ENCODE measurements at regions not wholly inside any gene's neighbourhood (a gene's known extent, or its start where the extent isn't known, plus 50 kb on each side); places are given as distances from the start of the nearest gene placed in this dataset.

DNA sequence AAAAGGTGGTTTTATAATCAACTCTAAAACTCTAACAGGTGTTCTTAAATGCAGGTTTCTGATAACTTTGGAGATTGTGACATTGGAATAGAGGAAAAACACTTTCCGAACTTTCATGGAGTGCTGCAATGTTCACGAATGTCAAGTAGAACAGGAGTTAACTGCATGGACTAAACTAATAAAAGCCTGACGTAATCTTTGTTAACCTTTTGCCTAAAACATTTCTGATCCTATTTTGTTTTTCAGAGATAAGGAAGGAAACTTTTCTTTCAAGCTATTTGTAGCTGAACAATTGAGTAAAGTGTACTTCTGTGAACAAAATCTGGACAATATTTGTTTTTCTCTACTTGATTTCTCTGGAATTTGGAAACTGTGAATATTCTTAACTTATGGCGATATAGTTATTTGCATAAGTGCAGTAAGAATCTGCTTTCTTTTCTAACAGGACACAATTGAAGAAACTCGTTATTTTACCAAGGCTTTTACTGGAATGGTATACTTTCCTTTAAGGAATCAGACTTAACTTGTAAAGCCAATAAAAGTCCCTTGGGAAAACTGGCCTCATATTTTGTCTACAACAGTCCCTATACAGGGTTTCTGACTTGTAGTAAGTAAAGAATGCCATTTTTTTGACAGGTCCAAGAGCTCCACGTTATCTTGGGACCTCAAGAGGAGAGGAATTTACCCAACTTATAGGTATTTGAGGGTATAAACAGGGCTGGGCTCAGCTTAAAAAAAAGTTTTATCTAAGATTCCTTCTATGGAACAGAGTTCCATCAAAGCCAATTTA lies 154.7 kb downstream of the NXNL2 start:
- DNase-seq (ENCODE audit: low read depth in 2 of 2): no peak
- TF ChIP-seq, protein P1, sequence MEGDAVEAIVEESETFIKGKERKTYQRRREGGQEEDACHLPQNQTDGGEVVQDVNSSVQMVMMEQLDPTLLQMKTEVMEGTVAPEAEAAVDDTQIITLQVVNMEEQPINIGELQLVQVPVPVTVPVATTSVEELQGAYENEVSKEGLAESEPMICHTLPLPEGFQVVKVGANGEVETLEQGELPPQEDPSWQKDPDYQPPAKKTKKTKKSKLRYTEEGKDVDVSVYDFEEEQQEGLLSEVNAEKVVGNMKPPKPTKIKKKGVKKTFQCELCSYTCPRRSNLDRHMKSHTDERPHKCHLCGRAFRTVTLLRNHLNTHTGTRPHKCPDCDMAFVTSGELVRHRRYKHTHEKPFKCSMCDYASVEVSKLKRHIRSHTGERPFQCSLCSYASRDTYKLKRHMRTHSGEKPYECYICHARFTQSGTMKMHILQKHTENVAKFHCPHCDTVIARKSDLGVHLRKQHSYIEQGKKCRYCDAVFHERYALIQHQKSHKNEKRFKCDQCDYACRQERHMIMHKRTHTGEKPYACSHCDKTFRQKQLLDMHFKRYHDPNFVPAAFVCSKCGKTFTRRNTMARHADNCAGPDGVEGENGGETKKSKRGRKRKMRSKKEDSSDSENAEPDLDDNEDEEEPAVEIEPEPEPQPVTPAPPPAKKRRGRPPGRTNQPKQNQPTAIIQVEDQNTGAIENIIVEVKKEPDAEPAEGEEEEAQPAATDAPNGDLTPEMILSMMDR (IDR thresholded peaks at IDR 0.05; ENCODE audit: low read depth, low read length): no peak
- H3K4me3 ChIP-seq (replicated peaks in 1 of 2; ENCODE audit: low read depth in 2 of 2, low read length in 2 of 2): no peak overlapping the region

DNA sequence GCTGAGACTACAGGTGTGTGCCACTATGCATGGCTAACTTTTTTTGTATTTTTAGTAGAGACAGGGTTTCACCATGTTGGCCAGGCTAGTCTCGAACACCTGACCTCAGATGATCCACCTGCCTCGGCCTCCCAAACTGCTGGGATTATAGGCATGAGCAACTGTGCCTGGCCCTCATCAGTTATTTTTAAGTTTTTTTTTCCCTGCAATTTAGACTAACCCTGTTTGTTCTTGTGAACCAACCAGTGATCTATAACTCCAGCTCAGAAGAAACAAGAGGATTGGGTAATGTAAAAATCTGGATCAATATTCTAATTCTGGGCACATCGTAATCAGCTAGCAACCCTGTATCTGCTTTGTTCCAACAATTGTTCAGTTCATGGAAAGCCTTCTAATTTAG lies 155.7 kb downstream of the NXNL2 start:
- DNase-seq (ENCODE audit: low read depth in 2 of 2): no peak
- H3K4me3 ChIP-seq (replicated peaks in 1 of 2; ENCODE audit: low read depth in 2 of 2, low read length in 2 of 2): no peak overlapping the region
- TF ChIP-seq, protein P1 (IDR thresholded peaks at IDR 0.05; ENCODE audit: low read depth, low read length): no peak

DNA sequence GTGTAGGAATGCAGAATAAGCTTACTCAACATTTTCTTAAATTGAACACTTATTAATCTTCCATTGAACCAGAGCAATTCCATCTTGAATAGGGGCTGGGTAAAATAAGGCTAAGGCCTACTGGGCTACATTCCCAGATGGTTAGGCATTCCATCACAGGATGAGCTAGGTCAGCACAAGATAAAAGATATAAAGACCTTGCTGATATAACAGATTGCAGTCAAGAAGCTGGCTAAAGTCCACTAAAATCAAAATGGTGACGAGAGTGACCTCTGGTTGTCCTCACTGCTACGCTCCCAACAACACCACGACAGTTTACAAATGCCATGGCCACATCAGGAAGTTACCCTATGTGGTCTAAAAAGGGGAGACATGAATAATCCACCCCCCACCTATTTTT lies 156.1 kb downstream of the NXNL2 start:
- no peak overlapping the region for H3K4me3 ChIP-seq (replicated peaks in 1 of 2; ENCODE audit: low read depth in 2 of 2, low read length in 2 of 2)
- TF ChIP-seq, protein P1 (IDR thresholded peaks at IDR 0.05; ENCODE audit: low read depth, low read length): no peak
- no peak for DNase-seq (ENCODE audit: low read depth in 2 of 2)

DNA sequence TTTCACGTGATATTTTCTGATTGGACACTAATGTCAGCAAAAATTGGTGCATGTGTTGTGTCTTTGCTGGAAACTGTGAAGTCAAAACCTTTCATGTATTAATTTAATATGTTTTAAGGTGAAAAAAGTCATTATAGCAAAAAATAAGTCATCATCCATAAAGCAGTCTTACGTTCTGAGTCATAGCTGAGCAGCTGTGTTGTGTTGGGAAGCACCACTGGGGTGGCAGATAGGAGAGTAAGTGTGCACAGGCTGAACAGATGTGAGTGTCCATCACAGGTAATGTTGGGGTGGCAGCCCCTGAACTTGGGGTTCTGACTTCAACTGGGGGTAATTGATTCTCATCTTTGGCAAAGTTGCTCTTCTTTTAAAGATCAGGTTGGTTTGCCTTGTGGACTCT lies 156.8 kb downstream of the NXNL2 start:
- peak; percentile 18 to 69 for DNase-seq (ENCODE audit: low read depth in 2 of 2)
- no peak overlapping the region for H3K4me3 ChIP-seq (replicated peaks in 1 of 2; ENCODE audit: low read depth in 2 of 2, low read length in 2 of 2)
- TF ChIP-seq, protein P1 (IDR thresholded peaks at IDR 0.05; ENCODE audit: low read depth, low read length): no peak

DNA sequence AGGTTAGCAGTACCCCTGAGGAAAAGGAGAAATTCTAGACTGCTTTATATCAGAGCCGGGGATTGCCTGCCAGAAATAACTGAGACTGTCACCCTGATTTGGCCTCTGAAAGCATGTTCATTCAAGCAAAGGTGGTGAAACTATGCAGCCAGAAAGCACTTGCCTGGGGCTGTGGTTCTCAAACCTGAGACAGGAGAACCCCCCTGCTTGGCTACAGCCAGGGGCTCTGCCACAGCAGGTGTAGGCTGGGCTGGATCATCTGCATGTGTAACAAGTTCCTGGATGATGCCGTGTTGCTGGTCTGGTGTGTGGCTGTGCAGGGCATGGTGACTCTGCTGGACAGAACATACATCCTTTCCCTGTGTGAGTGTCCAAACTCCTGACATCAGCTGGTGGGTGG lies 157.8 kb downstream of the NXNL2 start:
- no peak overlapping the region for H3K4me3 ChIP-seq (replicated peaks in 1 of 2; ENCODE audit: low read depth in 2 of 2, low read length in 2 of 2)
- no peak for DNase-seq (ENCODE audit: low read depth in 2 of 2)
- TF ChIP-seq, protein P1 (IDR thresholded peaks at IDR 0.05; ENCODE audit: low read depth, low read length): no peak

DNA sequence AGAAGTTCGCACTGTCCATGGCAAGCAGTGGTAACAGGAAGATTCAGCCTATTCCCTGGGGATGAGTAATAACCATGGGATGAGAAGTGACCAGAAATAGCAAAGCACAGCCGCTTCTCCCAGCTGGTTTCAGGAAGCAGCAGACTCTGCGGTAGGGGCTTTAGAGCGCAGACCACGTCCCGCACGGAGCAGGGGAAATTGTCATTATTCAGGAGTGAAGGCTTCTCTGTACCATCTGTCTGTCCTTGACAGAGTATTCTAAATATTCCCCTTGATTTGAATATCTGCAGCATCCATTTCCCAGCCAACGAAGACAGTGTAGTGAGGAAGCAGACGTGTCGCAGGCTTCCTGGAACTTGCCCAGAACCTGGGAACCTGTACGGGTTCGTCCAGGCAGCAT lies 159.6 kb downstream of the NXNL2 start:
- TF ChIP-seq, protein P1 (IDR thresholded peaks at IDR 0.05; ENCODE audit: low read depth, low read length): no peak
- H3K4me3 ChIP-seq (replicated peaks in 1 of 2; ENCODE audit: low read depth in 2 of 2, low read length in 2 of 2): no peak overlapping the region
- peak; percentile 28 to 71 for DNase-seq (ENCODE audit: low read depth in 2 of 2)

DNA sequence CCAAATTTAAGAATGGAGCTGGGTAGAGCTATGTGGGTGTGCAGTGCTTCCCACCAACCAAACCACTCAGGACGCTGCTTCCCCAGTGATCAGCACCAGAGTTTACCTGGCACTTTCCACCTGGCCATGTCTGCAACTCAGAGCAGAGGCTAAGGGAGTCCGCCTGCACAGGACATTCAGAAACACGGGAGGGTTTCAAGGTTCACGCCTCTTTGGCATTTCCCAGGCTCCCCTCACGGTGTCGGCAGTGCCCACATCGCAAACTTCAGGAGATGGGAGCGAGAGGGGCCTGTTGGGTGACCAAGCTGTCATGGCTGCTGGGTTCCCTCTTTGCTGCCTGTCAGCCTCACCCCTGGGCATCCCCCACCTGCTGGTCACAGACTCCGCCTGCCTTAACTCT lies 161.5 kb downstream of the NXNL2 start:
- DNase-seq (ENCODE audit: low read depth in 2 of 2): no peak
- TF ChIP-seq, protein P1 (IDR thresholded peaks at IDR 0.05; ENCODE audit: low read depth, low read length): no peak
- H3K4me3 ChIP-seq (replicated peaks in 1 of 2; ENCODE audit: low read depth in 2 of 2, low read length in 2 of 2): no peak overlapping the region

Measured in cardiac fibroblast (primary cell).